ENCODE measurements at regions not wholly inside any gene's neighbourhood (a gene's known extent, or its start where the extent isn't known, plus 50 kb on each side); places are given as distances from the start of the nearest gene placed in this dataset.

DNA sequence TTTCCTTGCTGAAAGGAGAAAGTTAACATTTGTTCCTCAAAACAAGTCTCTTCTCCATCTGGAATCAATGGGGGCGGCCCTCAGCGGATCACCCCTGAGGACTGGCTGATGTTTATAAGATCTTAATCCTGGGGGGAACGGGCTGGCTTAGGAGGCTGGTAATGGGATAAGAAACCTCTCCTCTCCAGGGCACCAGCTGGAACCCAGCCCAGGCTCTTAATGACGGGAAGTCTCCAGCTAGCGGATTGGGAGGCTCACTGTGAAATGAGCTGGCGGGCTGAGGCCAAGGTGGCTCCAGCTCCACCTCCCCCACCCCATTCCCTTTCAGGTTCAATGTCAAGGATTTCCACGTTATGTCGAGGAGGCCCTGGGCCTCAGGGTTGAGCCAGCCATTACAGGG lies 1133.0 kb downstream of the VRK1 start:
- DNase-seq (ENCODE audit: low spot score) (no peak), ATAC-seq (no peak)
- Mint-ChIP-seq H3K27me3 (peaks cover 4 to 8% of the 10 kb centered on the region in 2 donors), H3K36me3 (no peaks in the 10 kb centered on the region), H3K4me3 (no peak overlapping the region), H3K4me1 (ENCODE audit: low read depth in 2 of 2) (peaks cover 0 to 5% of the 10 kb centered on the region in 2 donors), H3K9me3 (no peaks in the 10 kb centered on the region), H3K27ac (no peak overlapping the region)

DNA sequence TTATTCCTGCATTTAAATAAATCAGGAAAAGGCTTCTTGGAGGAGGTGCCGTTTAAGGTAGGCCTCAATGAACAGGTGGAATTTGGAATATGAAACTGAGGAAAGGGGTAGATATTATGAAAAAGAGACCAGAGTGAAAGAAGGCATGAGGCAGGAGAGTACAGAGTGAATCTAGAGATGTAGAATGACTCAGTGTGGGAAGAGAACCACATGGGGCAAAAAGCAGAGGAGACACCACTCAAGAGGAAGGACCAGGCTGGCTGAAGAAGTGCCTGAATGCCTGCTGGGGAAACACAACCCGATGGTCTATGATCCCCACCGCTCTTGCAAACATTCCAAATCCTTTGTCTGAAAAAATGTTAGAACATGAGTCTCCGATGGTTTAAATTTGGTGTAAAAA lies 1134.1 kb downstream of the VRK1 start:
- no peaks in the 10 kb centered on the region for H3K9me3 Mint-ChIP-seq
- H3K36me3 Mint-ChIP-seq: no peaks in the 10 kb centered on the region
- H3K4me3 Mint-ChIP-seq: no peak overlapping the region
- H3K27me3 Mint-ChIP-seq: peaks cover 4 to 8% of the 10 kb centered on the region in 2 donors
- no peak for ATAC-seq
- H3K4me1 Mint-ChIP-seq (ENCODE audit: low read depth in 2 of 2): no peaks in the 10 kb centered on the region
- no peak overlapping the region for H3K27ac Mint-ChIP-seq
- no peak for DNase-seq (ENCODE audit: low spot score)

DNA sequence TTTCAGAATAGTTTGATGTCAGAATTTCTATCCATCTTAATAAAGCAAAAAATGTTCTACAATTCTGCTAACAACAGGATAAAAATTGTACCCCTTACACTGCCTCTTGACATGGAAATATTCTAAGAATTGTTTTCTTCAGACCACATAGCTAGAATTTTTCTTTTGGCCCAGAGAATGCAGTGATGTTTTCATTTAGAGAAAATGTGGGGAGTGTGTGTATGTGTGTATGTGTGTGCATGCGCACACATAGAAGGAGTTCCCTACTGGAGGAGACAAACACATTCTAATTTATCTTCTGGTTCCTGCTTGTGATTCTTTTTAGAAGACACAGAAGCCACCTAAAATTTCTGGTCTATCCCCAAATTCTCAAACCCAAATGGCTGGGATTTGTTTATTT lies 1145.7 kb downstream of the VRK1 start:
- no peak for DNase-seq (ENCODE audit: low spot score)
- no peak for ATAC-seq
- Mint-ChIP-seq H3K36me3 (peaks cover 5% of the 10 kb centered on the region), H3K27ac (no peak overlapping the region), H3K4me1 (ENCODE audit: low read depth in 2 of 2) (no peaks in the 10 kb centered on the region), H3K4me3 (no peak overlapping the region), H3K9me3 (no peaks in the 10 kb centered on the region), H3K27me3 (peaks cover 22 to 28% of the 10 kb centered on the region in 2 donors)

DNA sequence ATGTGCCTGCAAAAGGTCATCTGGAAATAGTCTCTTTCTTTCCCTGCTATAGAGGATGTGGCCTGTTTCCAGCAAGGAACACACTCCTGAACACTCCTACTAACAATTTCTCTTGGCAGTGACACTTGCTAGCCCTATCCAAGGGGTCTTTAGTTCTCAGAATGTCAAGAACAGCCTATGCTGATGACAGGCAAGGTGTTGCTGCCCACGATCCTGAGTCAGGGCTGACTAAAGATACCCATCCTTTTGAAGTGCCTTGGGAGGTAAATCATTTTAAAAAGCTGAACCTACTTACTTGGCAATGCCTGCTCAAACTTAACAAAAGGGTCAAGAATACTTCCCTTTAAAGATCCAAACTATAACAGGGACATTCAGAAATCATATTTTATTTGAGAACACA lies 1146.4 kb downstream of the VRK1 start:
- Mint-ChIP-seq H3K27ac (no peak overlapping the region), H3K4me3 (no peak overlapping the region), H3K4me1 (ENCODE audit: low read depth in 2 of 2) (no peaks in the 10 kb centered on the region), H3K36me3 (peaks cover 5% of the 10 kb centered on the region), H3K9me3 (no peaks in the 10 kb centered on the region), H3K27me3 (peaks cover 23 to 28% of the 10 kb centered on the region in 2 donors)
- ATAC-seq (no peak), DNase-seq (ENCODE audit: low spot score) (no peak)

DNA sequence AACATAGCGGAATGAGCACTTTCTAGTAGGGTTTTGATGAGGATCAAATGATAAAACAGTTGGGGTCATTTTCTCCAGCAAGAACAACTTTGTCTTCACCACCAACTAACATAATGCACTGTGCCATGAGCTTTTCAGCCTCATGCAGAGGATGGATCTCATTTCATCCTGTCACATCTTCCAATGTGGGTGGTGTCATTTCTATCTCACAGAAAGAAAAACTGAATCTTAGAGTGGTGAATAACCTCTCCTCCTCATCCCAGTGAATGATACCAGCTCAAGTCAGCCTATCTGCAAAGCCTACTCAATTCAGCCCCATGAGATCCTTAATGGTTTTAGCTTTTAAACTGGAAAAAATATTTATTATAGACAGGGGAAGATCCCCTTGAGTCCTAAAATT lies 1147.2 kb downstream of the VRK1 start:
- H3K4me1 Mint-ChIP-seq (ENCODE audit: low read depth in 2 of 2): no peaks in the 10 kb centered on the region
- H3K27ac Mint-ChIP-seq: no peak overlapping the region

DNA sequence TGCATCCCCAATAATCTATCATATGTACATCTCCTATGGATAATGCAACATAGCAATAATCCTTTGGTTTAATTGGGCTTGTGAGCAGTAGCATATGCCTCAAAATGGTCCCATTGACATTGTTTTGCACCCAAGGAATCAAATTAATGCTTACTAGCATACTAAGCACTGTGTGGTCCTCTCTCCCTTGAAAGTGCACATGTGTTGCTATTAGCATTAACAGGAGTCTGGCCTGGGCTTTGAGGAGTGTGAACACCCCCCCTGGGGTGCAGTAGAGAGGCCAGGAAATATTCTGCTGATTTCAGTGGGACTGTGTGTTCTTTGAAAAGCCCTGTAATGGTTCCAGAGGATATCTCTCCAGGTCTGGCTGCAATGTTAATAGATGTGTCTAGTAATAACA lies 1148.4 kb downstream of the VRK1 start:
- Mint-ChIP-seq H3K4me3 (no peak overlapping the region), H3K36me3 (peaks cover under 1% of the 10 kb centered on the region), H3K27ac (no peak overlapping the region), H3K9me3 (no peaks in the 10 kb centered on the region), H3K27me3 (peaks cover 24 to 25% of the 10 kb centered on the region in 2 donors), H3K4me1 (ENCODE audit: low read depth in 2 of 2) (no peaks in the 10 kb centered on the region)
- ATAC-seq (no peak), DNase-seq (ENCODE audit: low spot score) (no peak)

More for the DNA sequence above, 1147.2 kb downstream of the VRK1 start:
- ATAC-seq (no peak), DNase-seq (ENCODE audit: low spot score) (no peak)
- Mint-ChIP-seq H3K36me3 (peaks cover 5% of the 10 kb centered on the region), H3K9me3 (no peaks in the 10 kb centered on the region), H3K27me3 (peaks cover 24 to 28% of the 10 kb centered on the region in 2 donors), H3K4me3 (no peak overlapping the region)

DNA sequence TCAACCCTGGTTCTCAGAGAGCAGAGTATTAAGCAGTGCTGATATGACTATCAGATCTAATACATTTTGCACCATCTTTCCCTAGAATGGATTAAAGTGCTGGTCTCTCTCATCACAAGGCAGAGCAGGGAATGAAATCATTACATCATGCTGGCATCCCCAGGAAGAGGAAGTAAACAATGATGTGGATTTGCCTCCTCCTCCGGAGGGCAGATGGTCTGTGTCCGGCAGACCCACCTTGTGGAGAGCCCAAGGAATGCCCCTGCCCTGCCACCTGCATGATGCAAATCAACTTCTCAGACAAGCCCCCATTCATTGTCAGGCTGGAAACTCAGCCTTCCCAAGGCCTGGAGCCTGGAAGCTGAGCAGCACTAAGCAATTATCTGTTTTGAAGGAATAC lies 1149.1 kb downstream of the VRK1 start:
- no peaks in the 10 kb centered on the region for H3K4me1 Mint-ChIP-seq (ENCODE audit: low read depth in 2 of 2)
- DNase-seq (ENCODE audit: low spot score) (no peak), ATAC-seq (no peak)
- H3K36me3 Mint-ChIP-seq: no peaks in the 10 kb centered on the region
- H3K27me3 Mint-ChIP-seq: peaks cover 23 to 26% of the 10 kb centered on the region in 2 donors
- no peak overlapping the region for H3K4me3 Mint-ChIP-seq
- no peaks in the 10 kb centered on the region for H3K9me3 Mint-ChIP-seq
- no peak overlapping the region for H3K27ac Mint-ChIP-seq

DNA sequence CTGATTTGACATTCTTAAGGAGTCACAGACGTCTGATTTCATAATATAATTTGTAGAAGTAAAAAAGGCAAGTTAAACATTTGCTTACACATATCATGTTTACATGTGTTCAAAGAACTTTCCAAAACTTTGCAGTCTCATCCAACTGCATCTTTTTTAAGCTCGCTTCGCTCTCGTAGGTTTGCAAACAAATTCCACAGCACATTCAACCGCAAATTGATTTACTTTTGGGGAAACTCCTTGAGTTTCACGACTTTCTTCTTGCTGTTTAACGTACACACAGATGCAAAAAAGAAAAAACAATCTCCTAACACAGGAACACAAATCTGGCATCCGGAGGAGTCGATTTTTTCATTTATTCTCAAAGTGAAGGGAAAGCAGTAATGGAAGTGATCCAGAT lies 1149.5 kb downstream of the VRK1 start:
- Mint-ChIP-seq H3K36me3 (no peaks in the 10 kb centered on the region), H3K4me1 (ENCODE audit: low read depth in 2 of 2) (no peaks in the 10 kb centered on the region), H3K27me3 (peaks cover 23 to 25% of the 10 kb centered on the region in 2 donors), H3K27ac (no peak overlapping the region), H3K9me3 (no peaks in the 10 kb centered on the region), H3K4me3 (no peak overlapping the region)
- DNase-seq (ENCODE audit: low spot score) (no peak), ATAC-seq (no peak)

DNA sequence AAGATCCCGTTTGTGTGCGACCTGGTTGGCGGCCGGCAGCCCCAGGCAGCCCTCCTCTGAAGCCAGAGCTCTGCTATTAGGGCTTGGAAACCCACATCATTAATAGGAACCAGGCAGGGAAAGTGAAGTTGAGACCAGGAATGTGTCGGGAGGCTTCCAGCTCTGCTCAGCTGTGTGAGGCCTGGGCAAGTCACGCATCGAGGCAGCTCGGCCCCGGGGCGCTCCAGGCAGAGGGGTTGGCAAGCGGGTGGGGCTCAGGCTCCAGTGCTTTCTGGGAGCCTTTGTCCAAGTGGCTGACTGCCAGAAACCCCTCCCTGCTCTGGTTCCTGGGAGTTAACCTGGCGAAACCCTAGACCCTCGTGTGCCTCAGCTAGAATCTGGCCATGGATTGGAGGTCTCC lies 1151.7 kb downstream of the VRK1 start:
- H3K27ac Mint-ChIP-seq: no peak overlapping the region
- no peaks in the 10 kb centered on the region for H3K4me1 Mint-ChIP-seq (ENCODE audit: low read depth in 2 of 2)
- H3K36me3 Mint-ChIP-seq: no peaks in the 10 kb centered on the region

DNA sequence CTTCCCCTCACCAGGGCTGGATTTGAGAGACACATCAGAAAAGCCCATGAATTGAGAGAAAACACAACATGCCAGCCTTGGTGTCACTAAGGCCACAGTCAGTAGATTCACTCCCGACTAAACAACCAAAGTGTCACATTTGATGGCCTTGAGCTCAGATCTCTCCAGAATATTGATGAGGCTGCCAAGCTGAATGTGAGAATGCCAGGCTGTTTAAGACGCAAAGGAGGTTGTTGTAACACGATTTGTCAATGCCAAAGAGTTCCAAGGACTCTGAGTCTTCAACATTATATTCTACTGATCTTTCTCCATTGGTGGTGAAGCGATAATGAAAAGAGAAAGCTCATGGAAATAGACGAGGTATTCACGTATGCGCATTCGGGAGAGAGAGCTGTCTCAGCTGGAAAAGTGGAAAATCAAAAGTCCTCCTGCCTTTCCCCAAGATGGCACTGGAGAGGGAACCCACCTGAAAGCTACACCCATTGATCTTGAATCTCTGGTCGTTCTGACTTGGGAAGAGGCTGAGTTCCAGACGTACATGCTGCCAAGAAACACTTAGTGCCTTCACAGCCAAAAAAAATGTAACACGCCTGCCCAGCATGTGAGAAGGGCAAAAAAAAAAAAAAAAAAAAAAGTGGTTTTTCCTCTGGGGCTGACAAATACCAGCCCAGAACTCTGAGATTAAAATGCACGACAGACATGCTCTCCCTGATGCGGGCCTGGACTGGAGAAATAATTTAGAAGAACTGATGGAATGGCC lies 1159.6 kb downstream of the VRK1 start:
- Mint-ChIP-seq H3K4me3 (no peak overlapping the region), H3K36me3 (no peaks in the 10 kb centered on the region), H3K9me3 (no peaks in the 10 kb centered on the region), H3K27ac (no peak overlapping the region), H3K4me1 (ENCODE audit: low read depth in 2 of 2) (no peaks in the 10 kb centered on the region), H3K27me3 (peaks cover 8 to 22% of the 10 kb centered on the region in 2 donors)
- DNase-seq (ENCODE audit: low spot score) (no peak), ATAC-seq (no peak)

More for the DNA sequence above, 1151.7 kb downstream of the VRK1 start:
- H3K4me3 Mint-ChIP-seq: no peak overlapping the region
- ATAC-seq (no peak), DNase-seq (ENCODE audit: low spot score) (no peak)
- H3K27me3 Mint-ChIP-seq: peaks cover 18 to 28% of the 10 kb centered on the region in 2 donors
- no peaks in the 10 kb centered on the region for H3K9me3 Mint-ChIP-seq

DNA sequence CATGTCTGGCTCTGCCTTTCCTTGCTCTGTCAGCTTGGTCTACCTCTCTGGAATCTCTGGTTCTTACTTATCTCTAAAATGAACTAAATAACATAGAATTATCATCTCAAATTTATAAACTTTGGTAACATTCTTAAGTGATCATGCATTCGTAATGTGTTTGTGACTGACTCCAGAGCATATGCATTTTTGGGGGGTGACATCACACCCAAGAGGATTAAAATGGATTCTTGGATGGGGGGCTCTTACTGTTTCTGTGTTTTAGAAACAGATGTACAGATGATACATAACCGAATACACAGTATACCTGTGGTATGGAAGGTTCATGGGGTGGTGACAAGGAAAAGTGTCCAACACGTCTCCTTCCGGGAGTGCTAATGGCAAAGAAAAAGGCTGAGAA lies 1162.1 kb downstream of the VRK1 start:
- peaks cover 8 to 20% of the 10 kb centered on the region in 2 donors for H3K27me3 Mint-ChIP-seq
- H3K4me1 Mint-ChIP-seq (ENCODE audit: low read depth in 2 of 2): no peaks in the 10 kb centered on the region
- H3K27ac Mint-ChIP-seq: no peak overlapping the region
- H3K9me3 Mint-ChIP-seq: no peaks in the 10 kb centered on the region
- H3K36me3 Mint-ChIP-seq: no peaks in the 10 kb centered on the region
- no peak overlapping the region for H3K4me3 Mint-ChIP-seq
- ATAC-seq (no peak), DNase-seq (ENCODE audit: low spot score) (no peak)

DNA sequence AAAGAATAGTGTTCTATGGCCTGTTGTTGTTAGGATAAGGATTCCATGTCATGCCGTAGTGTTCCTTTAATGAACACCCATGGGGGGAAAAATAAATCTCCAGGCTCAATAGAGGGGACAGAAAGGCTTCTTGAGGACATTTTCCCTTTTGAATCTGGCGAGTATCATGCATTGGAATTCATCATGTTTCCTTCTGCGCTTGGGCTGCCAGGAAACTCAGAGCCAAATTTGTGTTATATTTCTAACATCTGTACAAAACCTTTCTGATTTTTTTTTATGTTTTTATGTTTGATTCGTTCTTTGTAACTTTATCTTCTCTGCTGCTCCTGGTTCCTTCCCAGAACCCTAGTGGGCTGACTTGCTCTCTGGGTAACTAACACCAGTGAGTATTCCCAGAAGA lies 1163.3 kb downstream of the VRK1 start:
- ATAC-seq: no peak
- Mint-ChIP-seq H3K27ac (no peak overlapping the region), H3K4me1 (ENCODE audit: low read depth in 2 of 2) (no peaks in the 10 kb centered on the region), H3K36me3 (no peaks in the 10 kb centered on the region), H3K9me3 (no peaks in the 10 kb centered on the region), H3K27me3 (peaks cover 8 to 17% of the 10 kb centered on the region in 2 donors), H3K4me3 (no peak overlapping the region)
- DNase-seq (ENCODE audit: low spot score): no peak

DNA sequence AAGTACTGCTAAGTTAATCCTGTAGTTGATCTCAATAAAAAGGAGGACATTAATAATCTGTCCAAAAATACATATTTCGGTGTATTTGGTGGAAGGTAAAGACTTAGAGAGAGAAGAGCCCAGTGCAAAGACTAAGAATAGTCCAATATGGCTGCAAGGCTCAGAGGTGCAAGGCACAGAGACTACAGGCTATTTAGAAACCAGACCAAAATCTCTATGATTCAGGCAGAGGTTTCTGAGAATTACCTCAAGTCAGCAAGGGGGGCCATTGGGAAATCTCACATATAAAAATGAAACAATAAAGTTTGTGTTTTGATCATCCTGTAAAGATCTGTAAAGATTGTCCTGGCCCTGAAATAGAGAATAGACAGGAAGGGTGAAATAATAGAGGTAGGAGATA lies 1173.0 kb downstream of the VRK1 start:
- Mint-ChIP-seq H3K4me1 (ENCODE audit: low read depth in 2 of 2) (peaks cover 9 to 17% of the 10 kb centered on the region in 2 donors), H3K27ac (peak overlapping the region; percentile 2 to 72), H3K9me3 (peaks cover 3% of the 10 kb centered on the region), H3K36me3 (peaks cover 12% of the 10 kb centered on the region), H3K27me3 (peaks cover 14 to 34% of the 10 kb centered on the region in 2 donors), H3K4me3 (peak overlapping the region; percentile 58)
- DNase-seq (ENCODE audit: low spot score) (no peak), ATAC-seq (peak in 1 of 2 donors; percentile 70)

DNA sequence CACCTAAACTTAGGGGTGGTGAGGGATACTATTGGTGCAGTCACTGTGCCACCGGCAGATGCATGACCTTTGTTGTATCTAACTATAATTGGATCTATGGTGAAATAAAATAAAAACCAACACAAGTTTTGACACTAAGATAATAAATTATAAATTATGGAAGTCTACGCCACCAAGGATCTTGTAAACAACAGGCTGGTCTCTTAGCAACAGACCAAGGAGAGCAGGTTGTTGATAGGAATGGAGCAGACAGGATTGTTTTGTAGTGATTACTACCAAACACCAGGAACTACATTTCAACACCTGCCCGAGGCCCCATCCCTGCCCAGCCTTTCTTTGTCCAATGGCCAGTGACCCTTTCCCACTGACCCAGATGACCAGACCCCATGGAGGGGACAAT lies 1178.0 kb downstream of the VRK1 start:
- Mint-ChIP-seq H3K9me3 (no peaks in the 10 kb centered on the region), H3K4me1 (ENCODE audit: low read depth in 2 of 2) (peaks cover 16 to 20% of the 10 kb centered on the region in 2 donors), H3K27me3 (peaks cover 17 to 28% of the 10 kb centered on the region in 2 donors), H3K36me3 (peaks cover 5% of the 10 kb centered on the region), H3K4me3 (no peak overlapping the region), H3K27ac (peak overlapping the region; percentile 37 to 55)
- DNase-seq (ENCODE audit: low spot score): no peak
- no peak for ATAC-seq

DNA sequence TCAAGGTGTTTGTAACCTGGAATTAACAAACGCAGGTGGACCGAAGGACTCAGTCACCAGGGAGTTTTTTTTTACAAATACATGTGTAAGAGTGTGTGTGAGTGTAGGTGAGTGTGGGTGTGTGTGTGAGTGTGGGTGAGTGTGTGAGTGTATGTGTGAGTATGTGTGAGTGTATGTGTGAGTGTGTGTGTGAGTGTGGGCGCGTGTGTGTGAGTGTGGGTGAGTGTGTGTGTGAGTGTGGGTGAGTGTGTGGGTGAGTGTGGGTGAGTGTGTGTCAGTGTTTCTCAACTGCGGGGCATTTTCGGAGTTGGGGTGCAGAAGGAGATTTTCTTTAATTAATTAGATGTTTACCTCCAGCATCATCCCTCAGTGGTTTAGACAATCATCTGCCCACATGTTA lies 1178.8 kb downstream of the VRK1 start:
- DNase-seq (ENCODE audit: low spot score): no peak
- Mint-ChIP-seq H3K9me3 (no peaks in the 10 kb centered on the region), H3K4me3 (peak overlapping the region; percentile 67), H3K27me3 (peaks cover 17 to 24% of the 10 kb centered on the region in 2 donors), H3K36me3 (no peaks in the 10 kb centered on the region), H3K4me1 (ENCODE audit: low read depth in 2 of 2) (peaks cover 13 to 15% of the 10 kb centered on the region in 2 donors), H3K27ac (peak overlapping the region; percentile 37 to 55)
- ATAC-seq: no peak

Data from natural killer cell treated with Interleukin-12 subunit alpha and Interleukin-12 subunit beta and Interleukin-15 and Interleukin-18, amount 100 ng/mL, for 72 hours (primary cell).